KG1 (cell line): ENCODE measurements at regions not wholly inside any gene's neighbourhood (a gene's known extent, or its start where the extent isn't known, plus 50 kb on each side); places are given as distances from the start of the nearest gene placed in this dataset.

Source experiments
- DNase-seq: peaks from one replicate; lab custom pipeline; 2025; lab: John Stamatoyannopoulos, UW

DNA sequence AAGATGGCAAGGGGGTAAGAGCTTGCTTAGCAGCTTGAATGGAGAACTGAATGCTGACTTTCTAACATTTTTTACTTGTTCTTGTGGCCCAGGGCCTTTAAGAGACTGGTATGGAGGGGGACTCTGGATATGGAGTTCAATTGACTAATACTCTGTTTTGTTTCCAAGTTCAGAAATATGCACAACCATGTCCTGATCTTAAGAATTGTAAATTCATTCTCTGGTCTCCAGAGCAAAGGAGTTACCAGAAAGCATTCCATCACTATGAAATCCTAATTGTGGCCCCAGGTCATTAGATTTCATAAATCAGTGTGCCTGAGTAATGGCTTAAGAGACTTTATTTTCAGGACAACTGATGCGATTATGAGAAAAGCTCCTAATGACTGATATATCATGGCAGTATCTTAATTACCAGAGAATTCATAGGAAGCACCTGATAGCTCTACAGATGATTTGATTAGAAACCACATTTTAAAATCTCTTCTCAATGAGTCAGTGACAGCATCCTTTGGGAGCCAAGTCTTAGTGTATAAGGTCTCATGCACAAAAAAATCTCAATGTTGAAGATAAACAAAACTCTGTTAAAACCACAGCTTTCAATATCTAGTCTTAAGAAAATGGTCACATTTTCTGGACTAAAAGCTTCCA is 613.6 kb upstream of the KLF4 start:
- no peak for DNase-seq

DNA sequence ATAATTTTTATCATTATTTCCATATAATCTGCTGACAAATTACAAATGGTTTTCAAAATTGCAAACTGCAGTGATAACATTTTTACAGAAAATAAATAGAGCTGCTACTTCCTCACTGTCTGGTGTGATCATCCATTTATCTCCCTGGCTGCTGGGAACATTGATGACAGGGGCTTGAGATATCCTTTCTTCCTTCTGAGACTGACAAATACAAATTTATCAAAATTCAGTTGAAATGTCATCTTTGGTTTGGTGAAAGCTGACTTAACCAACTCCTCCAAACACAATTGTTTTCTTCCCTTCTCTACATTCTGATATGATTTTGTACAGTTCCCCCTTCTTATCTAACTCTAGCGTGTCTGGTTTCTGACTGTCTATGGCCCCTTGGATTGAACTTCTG is 611.8 kb upstream of the KLF4 start:
- DNase-seq, result no peak

DNA sequence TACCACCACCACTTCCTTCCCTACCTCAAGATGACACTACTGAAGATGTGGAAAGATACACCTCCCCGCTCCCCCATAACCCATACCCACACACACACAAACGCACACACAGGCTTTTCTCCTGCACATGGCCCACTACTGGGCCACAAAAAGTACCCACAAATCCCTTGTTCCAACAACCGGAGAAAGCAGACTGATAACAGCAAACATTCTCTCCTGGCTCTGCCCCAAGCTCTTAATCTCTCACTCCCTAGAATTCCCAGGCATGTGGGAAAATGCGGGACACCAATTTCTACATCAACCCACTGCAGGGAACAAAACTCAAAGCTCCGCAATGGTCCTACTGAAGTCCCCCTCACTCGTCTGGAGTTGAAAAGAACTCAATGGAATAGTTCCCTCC is 611.0 kb upstream of the KLF4 start:
- DNase-seq, result no peak

DNA sequence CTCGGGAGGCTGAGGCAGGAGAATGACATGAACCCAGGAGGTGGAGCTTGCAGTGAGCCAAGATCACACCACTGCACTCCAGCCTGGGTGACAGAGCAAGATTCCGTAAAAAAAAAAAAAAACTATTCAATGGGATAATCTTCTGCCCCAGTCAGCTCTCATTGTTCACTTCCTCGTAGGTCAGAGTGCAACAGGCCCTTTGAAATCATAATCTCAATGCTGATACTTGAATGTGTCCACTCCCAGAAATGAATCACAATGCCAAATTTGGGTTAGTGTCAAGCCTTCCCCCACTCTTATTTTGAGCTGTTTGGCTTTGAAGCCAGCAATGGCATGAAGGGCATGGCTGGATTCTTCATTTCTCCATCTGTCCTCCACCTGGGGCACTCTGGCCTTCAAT is 610.3 kb upstream of the KLF4 start:
- DNase-seq, result no peak

DNA sequence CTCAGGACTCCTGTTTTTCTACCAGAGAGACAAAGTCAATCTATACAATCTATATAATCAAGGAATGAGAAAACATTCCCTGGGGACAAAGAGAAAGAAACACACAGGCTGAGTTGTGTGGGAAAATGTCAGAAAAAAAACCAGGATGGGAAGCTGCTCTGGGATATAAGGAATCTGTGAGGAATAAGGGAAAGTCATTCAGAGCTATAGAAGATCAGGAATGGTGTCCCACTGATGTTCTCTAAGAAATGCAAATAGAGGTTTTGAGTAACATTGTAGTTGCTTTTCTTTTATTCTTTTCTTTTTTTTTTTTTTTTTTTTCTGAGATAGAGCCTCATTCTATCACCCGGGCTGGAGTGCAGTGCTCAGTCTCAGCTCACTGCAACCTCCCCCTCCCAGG is 605.9 kb upstream of the KLF4 start:
- DNase-seq, result no peak

DNA sequence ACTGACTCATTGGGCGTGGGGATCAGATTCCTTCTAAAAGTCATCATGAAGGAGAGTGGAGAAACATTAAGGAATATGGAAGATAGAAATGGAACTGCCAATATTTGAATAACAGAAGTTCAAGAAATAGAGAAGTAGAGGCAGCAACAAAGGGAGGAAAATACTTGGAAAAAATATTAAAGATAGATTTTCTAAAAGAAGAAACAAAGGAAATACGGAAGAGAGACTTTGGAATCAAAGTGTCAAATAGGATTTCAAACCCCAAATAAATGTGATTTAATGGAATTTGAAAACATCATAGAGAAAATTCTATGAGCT is 605.1 kb upstream of the KLF4 start:
- no peak for DNase-seq

DNA sequence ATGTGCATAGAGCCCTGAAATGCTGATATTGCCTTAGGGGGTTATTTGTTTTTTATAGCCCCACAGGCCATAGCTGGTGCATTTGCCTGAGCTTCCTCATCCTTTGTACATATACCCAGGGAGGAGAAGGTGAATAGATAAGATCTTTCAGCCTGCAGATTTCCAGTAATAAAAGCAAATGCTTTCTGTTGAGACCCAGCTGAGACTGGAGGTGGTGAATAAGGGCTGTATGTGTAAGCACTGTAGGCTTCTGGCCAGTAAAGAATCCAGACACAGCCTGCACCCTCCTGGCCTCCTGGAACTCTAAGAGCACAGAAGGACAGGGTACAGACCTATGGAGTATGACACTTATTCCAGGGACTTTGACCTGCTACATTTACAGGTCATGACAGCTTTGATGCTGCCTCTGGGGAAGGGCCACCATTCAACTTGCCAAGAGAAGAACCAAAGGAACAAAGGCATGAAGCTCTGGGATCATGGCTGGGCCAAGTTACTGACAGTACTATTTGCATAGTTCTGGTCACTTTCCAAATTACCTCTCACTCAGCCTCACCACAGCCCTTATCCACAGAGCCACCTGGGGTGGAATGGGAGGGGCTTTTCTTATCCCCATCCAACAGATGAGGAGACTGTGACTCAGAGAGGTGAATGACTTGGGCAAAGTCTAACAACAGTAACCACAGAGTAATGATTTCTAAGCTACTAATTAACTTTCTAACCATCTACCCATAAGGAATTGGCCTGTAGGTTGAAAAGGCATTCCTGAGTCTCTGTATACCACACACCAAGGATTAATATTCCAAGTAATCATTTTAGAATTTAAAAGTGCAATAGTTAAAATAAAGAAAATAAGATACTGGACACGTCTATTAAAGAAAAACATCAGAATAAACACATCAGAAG is 604.5 kb upstream of the KLF4 start:
- DNase-seq, result no peak

DNA sequence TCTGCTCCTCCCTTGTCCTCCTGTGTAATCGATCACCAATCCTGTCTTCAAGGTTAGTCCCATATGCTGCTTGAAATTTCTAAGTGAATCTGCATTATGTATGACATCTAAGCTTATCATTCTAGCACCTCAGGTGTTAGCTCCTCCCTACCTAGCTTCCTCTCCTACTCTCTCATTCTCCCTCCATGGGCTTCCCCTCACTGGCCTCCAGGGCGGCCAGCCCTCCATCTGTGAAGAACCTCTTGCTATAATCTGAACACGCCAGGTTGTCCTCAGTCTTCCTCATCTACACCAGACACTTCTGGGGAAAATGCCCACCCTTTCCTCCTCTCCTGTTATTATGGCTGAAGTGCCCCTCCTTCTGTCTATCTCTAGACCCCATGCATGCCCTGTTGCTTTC is 599.3 kb upstream of the KLF4 start:
- DNase-seq, result no peak

DNA sequence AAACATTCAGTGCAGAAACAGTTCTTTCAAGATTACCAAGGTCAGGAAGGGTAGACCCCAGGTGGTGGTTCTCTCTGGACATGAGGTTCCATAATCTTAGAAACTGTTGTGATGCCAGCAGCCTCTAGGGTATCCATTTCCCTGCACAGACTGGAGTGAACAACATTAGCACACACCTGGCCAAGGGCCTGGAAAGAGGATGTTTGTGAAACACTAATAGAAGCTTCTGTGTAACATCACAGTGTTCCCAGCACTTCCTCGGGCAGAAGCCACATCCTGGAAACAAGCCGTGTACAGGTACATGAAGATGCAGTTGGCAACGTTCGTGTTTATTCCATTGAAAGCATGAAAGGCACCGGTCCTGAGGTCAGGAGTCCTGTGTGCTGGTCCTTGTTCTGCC is 598.2 kb upstream of the KLF4 start:
- no peak for DNase-seq

DNA sequence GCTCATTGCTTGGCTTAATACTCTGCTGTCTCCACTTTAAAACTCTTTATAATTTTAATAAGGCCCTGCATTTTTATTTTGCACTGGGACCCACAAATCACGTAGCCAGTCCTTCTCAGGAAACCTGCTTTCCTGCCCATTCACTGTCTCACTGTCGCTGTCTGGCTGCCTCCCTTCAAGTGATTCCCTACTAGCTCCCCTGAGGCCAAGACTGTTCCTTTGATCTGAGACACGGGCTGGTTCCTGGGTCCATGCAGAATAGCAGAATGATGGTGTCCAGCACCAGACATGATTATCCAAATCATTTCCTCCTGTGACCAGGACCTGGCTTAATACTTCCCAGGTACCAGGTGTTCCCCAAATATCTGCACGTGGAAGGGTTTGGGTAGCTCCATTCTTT is 597.1 kb upstream of the KLF4 start:
- DNase-seq, result no peak

DNA sequence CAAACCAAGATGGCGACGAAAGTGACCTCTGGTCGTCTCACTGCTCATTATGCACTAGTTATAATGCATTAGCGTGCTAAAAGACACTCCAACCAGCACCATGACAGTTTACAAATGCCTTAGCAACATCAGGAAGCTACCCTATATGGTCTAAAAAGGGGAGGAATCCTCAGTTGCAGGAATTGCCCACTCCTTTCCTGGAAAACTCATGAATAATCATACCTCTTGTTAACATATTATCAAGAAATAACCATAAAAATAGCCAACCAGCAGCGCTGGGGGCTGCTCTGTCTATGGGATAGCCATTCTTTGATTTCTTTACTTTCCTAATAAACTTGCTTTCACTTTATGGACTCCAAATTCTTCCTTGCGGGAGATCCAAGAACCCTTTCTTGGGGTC is 595.7 kb upstream of the KLF4 start:
- no peak for DNase-seq

DNA sequence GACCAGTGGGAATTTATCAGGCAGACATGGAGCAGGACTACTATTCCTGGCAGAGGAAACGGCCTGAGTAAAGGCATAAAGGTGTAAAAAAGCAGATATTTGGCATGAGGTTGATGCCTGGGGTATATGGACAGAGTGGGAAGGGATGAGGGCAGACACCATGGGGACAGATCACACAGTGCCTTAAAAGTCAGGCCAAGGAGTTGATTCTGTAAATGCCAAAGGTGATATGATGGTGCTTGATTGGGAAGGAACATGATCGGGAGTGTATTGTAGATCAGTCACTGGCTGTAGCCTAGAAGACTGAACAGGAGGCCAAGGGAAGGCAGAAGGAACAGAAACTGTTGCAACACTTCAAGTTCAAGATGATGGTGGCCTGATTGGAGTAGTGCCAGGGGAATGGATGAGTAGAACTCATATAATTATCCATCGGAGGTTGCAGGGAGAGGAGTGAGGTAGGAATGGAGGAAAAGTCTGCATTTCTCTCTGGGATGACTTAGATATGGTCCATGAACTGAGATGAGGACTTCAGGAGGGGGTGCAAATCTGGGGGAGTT is 594.3 kb upstream of the KLF4 start:
- DNase-seq, result no peak

DNA sequence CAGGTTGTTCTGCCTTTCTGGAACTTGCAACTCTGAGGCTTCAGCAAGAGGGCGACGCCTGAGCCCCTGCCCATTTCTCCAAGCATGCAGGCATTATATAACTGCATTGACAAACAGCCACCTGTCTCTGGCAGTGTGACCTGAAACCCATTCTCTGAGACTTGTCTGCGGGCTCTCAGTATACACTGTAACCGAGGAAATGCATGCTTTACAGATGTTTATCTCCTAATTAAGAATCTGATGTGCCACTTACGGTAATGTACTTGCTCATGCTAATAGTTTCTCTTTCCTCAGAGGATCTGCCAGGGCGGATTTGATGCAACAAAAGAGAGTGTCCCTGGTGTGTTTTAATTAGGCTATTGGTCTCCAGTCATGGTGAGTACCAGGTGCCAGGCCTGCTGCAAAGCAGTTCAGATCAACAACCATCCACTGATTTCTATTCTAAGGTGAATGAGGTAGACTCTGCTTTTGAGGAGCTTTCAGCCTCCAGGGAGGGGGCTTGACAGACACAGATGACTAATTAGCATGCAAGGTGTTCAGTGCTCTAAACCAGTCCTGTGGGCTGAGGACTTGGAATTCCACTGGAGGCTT is 593.7 kb upstream of the KLF4 start:
- DNase-seq, result no peak

DNA sequence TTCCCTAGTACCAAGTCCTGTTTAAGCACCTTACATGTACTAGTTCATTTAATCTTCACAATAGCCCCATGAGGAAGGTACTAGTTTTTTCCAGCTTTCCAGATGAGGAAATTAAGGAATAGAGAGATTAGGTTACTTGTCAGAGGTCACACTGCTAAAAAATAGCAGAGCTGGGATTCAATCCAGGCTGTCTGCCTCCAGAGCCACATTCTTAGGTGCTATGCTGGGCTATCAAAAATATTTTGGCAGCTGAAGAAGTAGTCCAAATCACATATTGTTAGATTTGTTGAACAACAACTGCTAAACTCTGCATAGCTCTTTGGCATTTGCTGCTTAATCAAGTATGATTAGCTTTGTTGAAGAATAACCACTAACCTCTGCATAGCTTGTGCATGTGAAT is 591.5 kb upstream of the KLF4 start:
- DNase-seq, result no peak

DNA sequence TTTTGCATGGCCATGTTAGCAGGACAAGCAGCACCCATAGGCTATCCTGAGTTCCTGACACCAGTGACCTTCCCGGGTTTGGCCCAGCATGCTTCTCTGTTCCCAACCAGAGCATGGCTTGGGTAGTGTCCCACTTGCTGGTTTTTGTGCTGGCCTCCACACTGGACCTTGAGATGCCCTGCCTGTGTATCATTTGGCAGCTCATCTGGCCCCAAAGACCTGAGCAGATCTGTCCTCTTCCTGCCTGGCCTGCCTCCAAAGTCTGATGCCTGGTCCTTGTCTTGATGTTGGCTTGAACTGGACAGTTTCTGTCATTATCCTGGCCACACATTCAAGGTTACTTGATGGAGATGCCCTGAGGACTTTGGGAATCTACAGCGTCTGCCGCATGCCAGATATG is 590.7 kb upstream of the KLF4 start:
- no peak for DNase-seq

DNA sequence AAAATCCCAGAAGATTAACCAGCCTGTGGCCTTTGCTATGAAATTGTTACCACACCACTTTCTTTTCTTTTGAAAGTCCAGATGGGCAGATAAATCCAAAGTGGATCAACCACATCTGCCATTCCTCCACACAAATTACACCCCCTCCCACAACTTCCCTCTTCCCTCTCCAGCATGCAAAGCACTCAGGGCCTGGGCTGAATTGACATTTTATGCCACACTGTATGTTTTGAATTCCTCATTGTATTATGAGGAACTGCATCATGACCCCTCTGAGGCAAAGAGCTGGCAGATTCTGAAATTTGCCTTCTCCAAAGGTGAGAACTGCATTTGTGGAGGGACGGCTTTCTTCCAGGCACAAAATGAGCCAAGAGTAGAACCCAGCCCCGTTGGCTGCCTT is 589.2 kb upstream of the KLF4 start:
- no peak for DNase-seq

DNA sequence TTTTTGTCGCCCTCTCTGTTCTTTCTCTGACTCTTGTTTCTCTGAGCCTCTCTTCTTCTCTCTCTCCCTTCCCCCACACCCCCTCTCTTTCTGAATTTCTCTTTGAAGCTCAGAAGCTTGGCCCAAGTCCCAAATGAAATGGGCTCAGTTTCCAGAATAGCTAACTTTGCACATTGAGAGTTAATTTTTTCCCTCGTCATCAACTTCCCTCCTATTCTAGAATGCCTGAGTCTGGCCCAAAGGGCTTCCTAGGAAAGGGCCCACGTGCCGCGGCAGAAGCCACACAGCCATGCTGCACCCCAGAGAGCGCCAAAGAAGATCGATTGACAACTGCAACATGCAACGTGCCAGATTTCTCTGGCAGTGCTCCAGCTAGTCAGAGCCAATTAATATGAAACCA is 588.8 kb upstream of the KLF4 start:
- no peak for DNase-seq

DNA sequence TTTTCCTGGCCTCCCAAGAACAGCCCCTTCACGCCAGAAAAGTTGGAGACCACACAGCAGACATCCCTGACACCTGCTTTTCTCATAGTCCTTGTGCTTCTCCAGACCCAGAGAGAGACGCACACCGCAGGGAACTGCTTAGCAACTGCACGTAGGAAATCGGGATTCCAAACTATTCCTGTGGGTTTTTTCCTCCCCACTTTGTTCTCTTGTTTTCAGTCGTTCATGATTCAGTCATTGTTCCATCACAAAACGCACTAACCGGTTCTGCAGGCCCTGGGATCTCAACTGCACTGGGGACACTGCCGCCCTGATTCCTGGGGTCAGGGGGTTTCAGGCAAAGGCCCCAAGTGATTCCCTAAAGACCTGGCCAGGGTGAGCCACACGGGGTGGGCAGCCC is 588.0 kb upstream of the KLF4 start:
- no peak for DNase-seq

DNA sequence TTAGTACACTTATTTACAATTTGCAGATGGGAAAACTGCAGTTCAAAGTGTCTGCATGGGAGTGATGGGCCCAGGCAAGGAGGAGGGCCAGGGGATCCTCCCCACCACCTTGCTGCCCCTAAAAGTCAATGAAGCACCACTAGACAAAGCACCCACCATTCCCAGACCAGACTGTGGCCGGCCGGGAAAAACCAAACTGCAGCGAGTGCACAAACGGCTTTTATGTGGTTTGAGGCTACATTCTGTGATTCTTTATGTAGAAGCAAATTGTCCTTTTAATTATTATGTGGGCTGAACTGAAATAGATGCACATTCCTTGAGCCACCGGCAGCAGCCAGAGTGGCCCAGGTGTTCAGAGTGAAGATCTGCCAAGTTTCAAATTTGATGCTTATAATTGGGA is 585.3 kb upstream of the KLF4 start:
- DNase-seq, result no peak

DNA sequence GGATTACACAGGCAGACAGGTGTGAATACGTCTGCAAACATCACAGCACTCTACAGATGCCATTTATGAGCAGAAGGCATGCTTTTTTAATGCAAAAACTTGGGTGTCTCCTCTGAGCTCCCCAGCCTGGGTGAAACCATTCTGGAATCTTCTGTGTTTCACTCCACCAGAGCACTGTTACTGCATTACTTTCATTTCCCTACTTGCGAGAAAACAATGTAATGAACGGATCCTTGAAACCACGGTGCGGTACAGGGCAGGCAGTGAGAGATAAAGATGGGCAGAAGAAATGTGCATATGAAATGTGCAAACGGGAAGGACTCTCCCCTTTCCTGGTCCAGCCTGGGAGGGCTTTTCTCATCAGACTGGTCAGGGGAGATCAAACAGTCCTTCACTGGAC is 584.3 kb upstream of the KLF4 start:
- no peak for DNase-seq

DNA sequence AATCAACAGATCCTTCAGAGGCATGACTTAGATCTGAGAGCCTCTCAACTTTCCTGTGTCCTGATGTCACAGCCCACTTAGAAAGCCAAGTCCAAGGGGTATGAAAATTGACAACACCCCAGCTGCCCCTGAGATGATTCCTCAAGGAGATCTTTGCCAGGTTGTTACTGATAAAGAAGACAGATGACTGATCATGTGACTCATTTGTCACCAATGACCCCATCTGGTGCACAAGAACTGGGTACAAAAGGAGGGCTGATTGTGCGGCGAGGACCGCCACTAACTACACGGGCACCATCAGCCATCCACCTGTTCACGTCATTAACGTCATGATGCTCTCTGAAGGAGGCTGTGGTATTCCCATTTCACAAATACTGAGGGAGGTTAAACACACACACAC is 583.2 kb upstream of the KLF4 start:
- DNase-seq, result no peak

DNA sequence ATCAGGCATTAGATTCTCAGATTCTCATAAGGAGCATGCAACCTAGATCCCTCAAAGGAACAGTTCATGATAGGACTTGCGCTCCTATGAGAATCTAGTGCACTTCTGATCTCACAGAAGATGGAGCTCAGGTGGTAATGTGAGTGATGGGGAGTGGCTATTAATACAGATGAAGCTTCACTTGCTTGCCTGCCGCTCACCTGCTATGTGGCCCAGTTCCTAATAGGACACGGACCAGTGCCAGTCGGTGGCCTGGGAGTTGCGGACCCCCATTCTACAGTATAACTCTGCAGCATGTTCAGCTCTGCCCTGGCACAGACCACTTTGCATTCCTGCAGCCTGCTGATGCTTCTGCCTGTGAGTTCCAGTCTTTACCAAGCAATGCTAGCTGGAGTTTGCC is 581.3 kb upstream of the KLF4 start:
- DNase-seq, result no peak

DNA sequence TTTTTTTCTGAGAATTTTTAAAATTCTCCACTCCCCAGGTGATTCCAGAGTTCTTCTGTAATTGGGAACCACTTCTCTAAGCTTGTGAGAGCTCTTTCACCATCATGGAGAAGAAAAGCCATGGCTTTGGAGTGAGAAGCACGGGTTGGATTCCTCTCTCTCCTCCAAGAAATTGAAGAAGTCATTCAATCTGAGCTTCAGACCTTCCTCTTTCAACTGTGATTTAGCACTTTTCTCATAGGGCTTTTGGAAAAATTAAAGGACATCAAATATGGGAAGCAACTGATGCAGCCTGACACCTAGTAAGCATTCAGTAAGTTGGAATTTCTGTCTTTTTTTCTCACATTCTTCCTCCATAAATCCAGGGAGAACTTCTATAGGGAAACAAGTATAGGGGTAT is 580.4 kb upstream of the KLF4 start:
- no peak for DNase-seq
